T-helper 1 cell treated with Interleukin-12 subunit alpha and Interleukin-12 subunit beta and Interleukin-4 antibody, amounts not matched to agents 30 ng/mL and 1 ng/mL, for 36 hours (primary cell): ENCODE measurements at regions not wholly inside any gene's neighbourhood (a gene's known extent, or its start where the extent isn't known, plus 50 kb on each side); places are given as distances from the start of the nearest gene placed in this dataset.

ENCODE experiments used
- intact Hi-C: fragments of 100-400 bp; cut with micrococcal nuclease; formaldehyde crosslinking; loops from one replicate; pipeline ENCODE4 v1.15.1; 2024

GRCh38 chr22:27273436-27273835 lies 528.1 kb downstream of the MN1 start:
- intact Hi-C loops = no loop called here

- intact Hi-C loops = no loop called here
These were observed 527.7 kb downstream of the MN1 start for GRCh38 chr22:27273853-27274252.

- intact Hi-C loops = no loop called here
These were observed 526.6 kb downstream of the MN1 start for GRCh38 chr22:27274770-27275449.

GRCh38 chr22:27278946-27279345 lies 522.6 kb downstream of the MN1 start:
- intact Hi-C loops = no loop called here

- intact Hi-C loops = no loop called here
These were observed 518.3 kb downstream of the MN1 start for GRCh38 chr22:27283240-27283639.

GRCh38 chr22:27283714-27284113 lies 517.8 kb downstream of the MN1 start:
- intact Hi-C loops = no loop called here

- intact Hi-C loops = no loop called here
These were observed 517.2 kb downstream of the MN1 start for GRCh38 chr22:27284324-27284723.

GRCh38 chr22:27286711-27287110 lies 514.8 kb downstream of the MN1 start:
- intact Hi-C loops = no loop called here

- intact Hi-C loops = no loop called here
These were observed 508.8 kb downstream of the MN1 start for GRCh38 chr22:27292542-27293299.

- intact Hi-C loops = no loop called here
These were observed 507.7 kb downstream of the MN1 start for GRCh38 chr22:27293721-27294445.

GRCh38 chr22:27295040-27295439 lies 506.5 kb downstream of the MN1 start:
- intact Hi-C loops = no loop called here

- intact Hi-C loops = no loop called here
These were observed 506.0 kb downstream of the MN1 start for GRCh38 chr22:27295605-27296004.

- intact Hi-C loops = no loop called here
These were observed 505.4 kb downstream of the MN1 start for GRCh38 chr22:27296091-27296675.

- intact Hi-C loops = no loop called here
These were observed 504.4 kb downstream of the MN1 start for GRCh38 chr22:27297125-27297524.

GRCh38 chr22:27298332-27298731 lies 503.2 kb downstream of the MN1 start:
- intact Hi-C loops = no loop called here

- intact Hi-C loops = no loop called here
These were observed 502.8 kb downstream of the MN1 start for GRCh38 chr22:27298742-27299141.

- intact Hi-C loops = no loop called here
These were observed 502.1 kb downstream of the MN1 start for GRCh38 chr22:27299181-27300085.

GRCh38 chr22:27300536-27301285 lies 500.8 kb downstream of the MN1 start:
- intact Hi-C loops = no loop called here

GRCh38 chr22:27302501-27302900 lies 499.1 kb downstream of the MN1 start:
- intact Hi-C loops = no loop called here

GRCh38 chr22:27303718-27304117 lies 497.8 kb downstream of the MN1 start:
- intact Hi-C loops = no loop called here
